Effector CD4-positive, alpha-beta T cell (primary cell): ENCODE measurements at regions not wholly inside any gene's neighbourhood (a gene's known extent, or its start where the extent isn't known, plus 50 kb on each side); places are given as distances from the start of the nearest gene placed in this dataset.

Experiments used
- DNase-seq: peaks from one replicate; pipeline ENCODE4 v3.0.0-alpha.2; 2020

DNA sequence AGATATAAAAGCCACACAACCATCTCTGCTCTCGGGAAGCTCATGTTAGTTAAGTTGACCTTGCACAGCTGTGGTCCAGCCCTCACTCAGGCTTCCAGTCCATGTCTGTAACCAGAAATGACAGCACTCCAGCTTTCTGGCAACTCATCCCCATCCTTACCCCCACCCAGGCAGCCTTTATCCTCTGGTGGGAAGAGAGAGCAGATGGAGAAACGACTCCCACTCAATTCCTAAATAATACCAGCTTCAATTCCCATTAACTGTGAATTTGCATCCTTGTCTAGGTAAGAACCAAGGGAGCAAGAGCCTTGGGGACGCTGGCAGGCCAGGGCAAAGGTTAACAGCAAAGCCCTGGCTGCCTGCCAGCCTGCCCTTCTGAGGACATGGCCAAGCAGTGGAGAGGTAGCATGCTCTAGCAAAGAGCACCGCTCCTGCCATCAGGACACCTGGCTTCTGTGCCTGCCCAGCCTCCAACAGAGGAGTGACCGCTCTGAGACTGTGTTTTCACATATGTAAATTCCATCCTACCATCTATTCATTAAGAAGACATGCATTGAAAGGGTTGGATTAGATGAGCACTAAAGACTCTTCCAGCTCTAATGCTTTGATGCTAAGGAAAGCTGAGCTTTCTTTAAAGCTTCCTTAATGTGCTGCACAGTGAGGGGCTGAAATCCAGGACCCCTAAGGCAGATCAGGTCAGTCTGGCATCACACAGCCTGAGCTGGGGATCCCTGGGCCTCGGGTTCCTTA is 236.1 kb downstream of the GRIN2B start:
- no peak for DNase-seq

DNA sequence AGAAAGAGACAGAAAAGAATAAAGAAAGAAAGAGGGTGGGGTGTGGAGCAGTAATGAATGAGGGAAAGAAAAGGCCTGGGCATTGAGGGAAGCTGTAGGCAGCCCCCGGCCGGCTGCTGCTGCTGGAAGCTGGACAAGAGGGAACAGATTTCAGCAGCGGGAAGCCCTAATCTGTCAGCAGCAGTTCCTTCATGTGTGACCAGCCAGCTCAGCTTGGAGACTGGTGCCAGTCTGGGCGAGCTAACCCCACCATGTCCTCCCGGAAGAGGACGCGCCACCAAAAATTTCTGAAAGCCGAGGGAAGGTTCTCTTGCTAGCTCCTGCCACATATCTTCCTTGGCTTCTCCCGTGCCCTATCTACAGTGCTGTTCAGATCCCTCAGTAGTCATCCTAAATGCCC is 236.8 kb downstream of the GRIN2B start:
- no peak for DNase-seq

DNA sequence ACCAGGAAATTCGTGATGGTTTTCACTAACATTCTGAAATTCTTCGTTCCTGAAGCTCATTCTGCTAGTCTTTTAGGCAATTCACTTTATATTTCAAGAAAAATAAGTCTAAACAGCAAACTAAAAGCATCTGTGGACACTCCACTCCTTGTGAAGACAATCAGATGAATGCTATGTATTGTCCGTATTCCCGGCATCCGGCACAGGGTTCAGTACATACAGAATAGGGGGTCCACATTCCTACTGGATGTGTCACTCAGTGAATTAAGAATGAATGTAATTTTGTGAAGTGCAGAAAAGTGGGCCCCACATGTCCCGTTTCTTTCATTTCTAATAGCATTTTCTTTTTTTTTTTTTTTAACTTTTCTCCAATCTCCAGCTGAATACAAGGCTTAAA is 241.3 kb downstream of the GRIN2B start:
- DNase-seq, result no peak

DNA sequence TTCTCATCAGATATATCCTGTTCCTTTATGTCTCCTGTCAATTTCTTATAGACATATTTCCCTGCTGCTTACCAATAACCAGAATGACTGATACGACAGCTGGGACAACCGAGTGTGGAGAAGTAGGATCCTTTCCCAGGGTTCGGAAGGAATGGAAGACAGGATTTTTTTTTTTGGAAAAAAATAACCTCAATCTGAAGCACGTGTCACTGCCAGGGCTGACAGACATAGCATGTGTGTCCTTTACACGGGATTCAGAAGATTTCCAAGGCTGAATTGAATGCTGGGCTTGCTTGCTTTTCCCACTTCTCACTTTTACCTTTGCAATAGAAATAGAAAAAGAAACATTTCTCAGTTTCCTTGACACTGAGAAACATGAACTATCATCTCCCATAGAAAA is 245.7 kb downstream of the GRIN2B start:
- DNase-seq, result no peak

DNA sequence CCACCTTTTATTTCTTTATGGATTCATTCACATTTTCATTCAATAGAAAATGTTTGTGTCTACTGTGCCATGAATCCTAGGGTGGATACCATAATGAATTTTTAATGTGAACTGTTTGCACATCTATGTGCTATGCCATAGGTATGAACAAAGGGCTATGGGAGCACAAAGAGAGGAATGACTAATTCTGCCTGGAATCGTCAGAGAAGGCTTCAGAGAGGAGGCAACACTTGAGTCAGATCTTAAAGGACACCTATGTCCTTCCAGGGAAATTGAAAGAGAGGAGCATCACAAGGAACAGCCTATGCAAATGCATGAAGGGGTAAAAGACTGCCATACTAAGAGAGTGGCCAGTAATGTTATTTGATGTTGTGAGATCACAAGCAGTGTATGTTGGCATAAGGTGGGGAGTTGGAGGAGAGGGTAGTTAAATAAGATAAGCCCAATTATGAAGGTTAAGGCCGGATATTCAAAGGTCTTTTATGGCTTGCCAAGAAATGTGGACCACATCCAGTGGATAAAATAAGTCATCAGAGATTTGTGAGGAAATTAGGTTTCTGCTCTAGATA is 246.7 kb downstream of the GRIN2B start:
- DNase-seq, result no peak

DNA sequence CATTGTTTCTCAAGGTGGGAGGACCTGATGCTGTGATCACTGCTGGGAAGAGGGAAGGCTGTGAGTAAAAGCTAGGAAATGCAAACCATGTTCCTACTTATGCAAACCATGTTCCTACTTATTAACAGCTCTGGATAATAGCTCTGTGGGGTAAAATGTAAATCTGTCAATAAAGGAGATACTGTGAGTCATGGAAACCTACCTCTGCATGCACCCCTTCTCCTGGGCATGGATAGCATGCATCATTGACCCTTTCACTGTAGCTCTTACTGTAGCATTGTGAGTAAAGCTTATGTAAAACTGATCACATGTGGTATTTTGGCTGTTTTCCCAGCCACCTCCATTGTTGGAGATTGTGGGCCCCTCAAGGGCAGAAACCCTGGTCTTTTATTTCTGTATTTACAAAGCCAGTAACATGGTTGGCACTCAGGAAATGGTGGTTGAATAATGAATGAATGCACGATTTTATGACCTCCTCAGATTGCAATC is 253.7 kb downstream of the GRIN2B start:
- DNase-seq, result no peak

DNA sequence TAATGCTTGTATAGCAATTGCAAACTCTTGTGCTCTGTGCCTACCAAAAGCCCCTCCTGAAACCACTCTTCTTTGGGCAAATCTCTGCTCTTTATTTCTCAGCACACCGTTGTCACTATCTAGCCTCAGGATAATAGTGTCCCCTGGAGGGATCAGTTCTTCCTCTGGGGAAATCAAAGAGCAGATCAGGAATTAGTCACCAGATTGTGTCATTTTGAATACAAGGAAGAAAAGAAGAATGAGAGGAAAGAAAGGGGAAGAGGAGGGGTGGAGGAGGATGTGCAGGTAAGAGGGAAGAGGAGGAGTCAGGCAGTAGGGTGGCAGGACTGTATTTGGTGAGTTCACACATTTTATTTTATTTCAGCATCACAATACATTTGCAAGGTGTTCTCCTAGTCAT is 256.4 kb downstream of the GRIN2B start:
- DNase-seq, result no peak

DNA sequence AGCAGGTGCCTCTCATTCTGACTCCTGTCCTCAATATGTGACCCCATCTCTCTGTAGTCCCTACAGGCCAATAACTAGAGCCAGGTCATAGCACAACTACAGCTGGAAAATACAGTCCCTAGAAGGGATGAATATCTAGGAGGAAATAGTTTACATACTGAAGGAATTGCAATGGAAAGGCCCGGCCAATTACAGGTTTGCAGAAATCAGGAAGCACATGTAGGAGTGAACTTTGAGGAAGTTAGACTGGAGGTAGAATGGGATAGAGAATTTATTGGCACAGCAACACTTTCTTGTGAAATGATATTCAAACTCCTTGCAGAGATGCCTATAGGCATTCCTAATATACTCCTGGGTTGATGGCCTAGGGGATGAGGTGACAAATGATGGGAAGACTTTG is 257.3 kb downstream of the GRIN2B start:
- DNase-seq, result no peak

DNA sequence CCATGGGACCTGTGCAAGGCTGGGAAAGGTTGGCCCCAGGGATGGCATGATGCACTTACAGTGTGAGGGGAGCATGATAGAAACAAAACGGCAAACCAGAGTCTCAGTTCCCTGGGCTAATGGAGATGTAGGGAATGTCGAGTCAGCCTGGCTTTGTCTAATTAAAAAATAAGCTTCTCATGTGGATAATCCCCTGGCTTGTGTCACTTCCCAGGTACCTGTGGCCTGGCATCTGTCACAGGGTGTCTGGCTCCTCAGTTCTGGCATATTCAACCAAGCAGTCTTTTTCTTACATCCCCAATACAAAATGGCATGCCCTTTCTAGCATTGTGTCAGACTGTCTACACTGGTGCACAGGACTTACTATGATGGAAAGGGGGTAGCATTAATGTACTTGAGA is 261.4 kb downstream of the GRIN2B start:
- DNase-seq, result no peak

DNA sequence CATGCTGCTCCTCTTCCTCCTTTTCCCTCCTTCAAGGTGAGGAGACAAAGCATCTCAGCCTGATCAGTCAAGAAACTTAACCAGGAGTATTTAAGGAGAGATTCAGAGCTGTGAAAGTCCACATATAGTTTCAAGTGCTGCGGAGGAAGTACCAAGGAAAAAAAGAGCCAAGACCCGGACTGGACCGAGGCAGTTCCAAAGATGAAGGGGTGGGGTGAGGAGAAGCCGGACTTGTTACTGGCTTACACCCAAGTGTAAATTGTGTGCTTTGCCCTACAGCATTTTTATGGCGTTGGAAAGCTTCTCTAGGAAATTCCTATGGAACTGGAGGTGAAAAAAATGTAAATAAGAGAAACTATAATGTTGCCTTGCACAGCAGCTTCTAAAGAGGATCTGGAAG is 263.1 kb downstream of the GRIN2B start:
- no peak for DNase-seq

DNA sequence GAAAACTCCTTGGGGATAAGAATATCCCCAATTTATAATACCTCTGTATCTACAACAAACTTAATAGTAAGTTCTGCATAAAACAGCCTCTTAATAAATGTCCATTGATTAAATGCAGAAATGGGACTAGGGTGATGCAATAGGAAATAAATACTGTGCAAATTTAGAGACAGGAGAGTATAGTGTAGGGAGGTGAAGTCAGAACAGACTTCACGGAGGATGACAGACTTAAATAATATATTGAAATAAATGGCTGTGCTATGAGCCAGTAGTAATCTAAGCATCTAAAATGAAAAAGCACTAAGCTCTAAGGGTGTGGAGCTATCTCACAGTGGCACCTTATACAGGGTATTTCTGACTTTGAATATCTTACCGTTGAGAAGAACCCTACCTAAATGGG is 265.3 kb downstream of the GRIN2B start:
- no peak for DNase-seq

DNA sequence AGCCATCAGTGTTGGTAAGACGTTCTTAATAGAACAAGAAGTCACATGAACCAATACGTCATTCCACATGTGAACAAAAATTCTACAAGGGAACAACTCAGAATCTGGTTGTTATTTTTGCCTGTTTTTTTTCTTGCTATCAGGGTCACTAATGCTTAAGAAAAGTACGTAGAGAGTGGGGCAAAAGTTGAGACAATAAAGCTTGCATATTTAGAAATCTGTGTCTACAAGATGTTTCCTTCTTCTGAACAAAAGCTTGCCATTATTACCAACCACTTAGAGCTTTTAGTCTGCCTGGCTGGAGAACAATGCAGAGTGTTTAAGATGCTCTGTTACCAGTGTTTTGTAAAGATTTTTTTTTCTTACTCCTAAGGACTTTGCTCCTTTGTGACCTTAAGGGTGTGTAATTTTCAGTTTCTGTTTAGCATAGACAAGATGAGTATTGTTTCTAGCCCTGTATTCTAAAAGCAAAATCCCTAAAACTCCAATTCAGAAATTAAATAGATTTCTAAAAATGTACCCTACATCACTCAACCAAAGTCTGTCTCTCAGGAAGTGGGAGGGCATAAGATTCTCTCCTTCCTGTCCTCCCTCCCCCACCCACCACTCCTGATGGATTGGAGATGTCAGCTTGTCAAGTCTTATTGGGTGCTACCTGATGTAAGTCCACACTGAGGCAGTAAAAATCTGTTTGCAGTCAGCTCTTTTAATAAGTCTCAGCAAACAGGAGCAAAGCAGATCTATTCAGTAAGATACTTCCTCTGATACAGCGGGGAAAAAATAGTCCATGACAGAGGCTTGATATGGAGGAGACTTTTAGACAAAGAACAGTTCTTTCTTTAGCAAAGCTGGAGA is 267.6 kb downstream of the GRIN2B start:
- DNase-seq, result no peak

DNA sequence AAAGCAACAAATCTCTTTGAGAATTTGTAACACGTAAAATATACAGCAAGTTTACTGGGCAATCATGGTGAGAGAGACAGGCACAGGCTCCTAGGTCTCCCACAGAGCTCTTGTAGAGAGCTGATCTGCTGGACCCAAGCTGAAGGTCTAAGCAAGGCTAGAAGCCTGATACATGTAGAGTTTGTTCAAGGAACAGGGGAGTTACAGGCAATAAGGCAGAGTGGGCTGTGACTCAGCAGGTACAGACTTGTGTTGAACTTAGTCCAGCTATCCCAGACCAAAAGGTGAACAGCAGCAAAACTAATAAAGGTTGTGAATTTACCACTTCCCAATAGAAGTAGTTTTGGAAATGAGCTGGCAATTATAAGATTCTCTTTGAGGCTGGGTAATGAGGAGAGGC is 273.6 kb downstream of the GRIN2B start:
- DNase-seq, result no peak

DNA sequence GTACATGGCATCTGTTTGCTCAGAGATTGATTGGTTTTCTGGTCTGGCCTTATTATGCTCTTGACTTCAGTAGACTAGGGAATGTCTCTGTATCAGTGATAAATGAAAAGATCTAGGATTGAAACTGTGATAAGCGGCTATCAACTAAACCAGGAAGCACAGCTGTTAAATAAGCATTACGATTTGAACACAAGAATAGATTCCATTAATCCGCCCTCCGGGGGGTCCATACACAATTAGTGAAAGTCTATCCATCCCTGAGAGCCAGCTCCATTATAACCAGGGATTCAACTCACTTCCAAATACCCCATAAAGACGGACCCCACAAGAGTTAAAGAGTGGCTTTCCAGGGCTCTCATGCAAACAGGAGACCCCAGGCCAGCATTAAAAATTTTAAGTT is 279.0 kb downstream of the GRIN2B start:
- DNase-seq, result no peak

DNA sequence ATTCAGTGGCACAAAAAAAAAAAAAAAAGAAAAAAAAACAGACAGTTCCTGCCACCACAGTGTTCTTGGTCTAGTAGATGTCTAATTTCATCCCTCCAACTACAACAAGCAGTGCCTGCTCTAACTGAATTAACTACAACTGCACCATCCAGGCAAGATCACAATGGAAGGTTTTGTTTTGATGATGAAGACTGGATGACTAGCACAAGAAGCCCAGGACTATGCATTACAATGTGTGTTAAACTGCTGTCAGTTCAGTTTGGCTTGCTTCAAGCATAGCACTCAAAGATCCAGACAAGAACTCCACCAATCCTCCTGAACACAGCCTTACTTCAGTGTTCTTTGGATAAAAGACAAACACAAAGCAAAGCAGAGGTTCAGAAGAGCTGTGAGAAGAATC is 279.9 kb downstream of the GRIN2B start:
- no peak for DNase-seq

DNA sequence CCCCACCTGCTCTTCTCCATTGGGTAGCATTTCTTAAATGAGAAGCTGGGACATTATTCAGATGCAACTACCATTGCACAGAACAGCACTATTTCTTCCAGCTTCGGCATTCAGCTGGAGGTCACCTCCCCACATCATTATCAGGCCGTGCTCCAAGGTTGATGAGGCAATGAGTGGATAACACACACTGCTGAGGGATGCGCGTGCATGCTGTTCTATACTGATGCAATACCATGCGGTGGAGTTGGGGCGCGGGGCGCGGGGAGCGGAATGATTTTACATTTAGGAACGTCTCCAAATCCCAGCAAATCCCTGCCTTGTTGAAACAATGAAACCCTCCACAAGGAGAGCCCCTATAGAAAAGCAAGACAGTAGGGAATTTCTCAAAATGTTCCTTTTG is 283.4 kb downstream of the GRIN2B start:
- no peak for DNase-seq

DNA sequence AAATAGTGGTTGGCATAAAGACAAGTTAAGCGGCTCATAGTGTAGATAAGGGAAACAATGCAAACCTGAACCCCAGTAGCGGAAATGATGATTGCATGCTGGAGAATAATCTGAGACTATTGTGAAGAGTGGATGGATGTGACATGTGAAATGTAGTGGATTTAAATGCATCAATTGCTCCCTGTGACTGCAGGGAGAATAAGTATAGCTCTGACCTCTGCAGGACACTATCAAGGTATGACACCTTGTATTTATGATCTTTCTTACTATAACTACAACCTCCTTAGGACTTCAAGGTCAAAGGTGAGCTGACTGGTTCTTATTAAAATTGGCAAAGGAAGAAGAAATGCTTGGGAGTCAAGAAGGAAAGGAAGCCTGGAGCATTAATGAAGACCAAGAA is 285.6 kb downstream of the GRIN2B start:
- DNase-seq, result no peak

DNA sequence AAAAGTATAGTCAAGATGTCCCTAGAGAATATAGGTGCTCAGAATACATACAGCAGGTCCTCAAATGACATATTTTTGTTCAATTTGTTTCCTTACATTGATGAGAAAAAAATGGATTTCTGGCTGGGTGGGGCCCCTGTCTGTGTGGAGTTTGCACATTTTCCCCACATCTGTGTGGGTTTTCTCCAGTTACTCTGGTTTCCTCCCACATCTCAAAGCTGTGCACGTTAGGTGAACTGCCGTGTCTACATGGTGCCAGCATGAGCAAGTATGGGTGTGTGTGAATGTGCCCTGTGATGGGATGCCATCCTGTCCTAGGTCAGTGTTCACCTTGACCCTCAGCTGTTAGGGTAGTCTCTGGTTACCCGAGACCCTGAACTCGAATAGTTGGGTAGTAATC is 289.1 kb downstream of the GRIN2B start:
- DNase-seq, result no peak

DNA sequence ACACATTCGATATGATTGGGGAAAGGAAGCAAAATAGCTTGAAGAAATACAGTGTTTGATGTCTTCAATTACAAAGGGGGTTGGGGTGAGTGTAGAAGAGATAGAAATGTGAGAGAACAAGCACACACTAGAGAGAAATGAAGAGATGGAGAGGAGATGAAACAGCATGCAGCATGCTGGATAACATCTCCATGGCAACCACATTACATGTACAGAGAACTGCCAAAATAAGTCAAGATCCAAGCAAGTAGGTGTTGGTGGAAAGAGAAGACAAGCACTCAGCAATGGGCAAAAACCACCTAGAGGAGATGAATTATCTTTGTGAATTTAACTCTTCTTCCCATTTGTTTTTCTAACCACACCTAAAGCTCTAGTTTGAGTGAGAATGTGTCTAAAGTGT is 289.8 kb downstream of the GRIN2B start:
- DNase-seq, result no peak

DNA sequence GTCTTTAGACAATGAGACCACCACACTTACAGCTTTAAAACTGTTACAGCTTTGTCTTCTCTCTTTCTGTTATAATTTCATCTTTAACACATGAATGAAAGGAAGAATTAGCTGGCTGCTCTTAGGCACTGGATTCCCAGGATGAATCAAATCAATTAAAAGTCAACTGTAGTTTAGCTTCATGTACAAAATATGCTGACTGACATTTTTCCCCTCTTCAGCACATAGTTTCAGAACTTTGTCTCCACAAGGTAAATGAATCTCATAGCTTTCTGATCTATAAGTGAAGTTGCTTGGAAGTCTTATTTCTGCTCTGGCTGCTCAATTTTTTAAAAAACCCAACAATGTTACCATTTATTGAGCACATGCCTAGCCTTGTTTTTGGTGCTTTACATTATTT is 293.8 kb downstream of the GRIN2B start:
- no peak for DNase-seq

DNA sequence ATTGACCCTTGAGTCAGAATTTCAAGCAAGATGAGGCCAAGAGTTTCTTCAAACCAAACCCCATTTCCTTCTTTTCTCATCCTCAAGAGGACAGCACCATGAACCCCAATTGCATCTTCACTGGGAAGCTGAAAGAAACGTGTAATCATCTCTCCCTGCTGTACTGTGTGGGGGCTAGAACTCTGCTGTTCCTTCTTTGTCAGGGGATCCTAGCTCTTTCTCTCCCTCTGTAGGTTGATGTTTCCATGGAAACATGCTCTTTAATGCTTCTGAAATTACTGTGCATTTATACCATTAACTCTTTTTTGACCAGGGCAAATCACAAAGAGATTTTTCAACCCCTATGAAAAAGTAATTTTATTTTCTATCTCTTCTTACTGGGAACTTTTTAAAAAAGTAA is 295.1 kb downstream of the GRIN2B start:
- no peak for DNase-seq

DNA sequence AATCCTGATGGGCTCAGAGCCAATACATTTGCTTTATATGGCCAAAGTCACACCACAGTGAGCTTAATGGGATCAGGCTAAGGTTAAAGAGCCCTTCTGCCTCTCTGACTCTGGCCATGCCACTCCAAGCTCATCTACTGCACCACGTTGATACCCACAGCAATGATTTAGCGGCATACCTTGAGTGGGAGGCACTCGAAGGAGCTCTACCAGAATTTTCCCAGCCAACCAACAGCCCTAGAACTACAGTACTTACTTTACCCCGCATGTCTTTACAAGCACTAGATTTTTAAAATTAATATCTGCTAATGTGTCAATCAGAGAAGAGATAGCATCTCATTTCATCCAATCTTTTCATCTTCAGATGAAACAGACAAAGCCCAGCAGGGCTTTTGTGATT is 300.5 kb downstream of the GRIN2B start:
- DNase-seq, result no peak

DNA sequence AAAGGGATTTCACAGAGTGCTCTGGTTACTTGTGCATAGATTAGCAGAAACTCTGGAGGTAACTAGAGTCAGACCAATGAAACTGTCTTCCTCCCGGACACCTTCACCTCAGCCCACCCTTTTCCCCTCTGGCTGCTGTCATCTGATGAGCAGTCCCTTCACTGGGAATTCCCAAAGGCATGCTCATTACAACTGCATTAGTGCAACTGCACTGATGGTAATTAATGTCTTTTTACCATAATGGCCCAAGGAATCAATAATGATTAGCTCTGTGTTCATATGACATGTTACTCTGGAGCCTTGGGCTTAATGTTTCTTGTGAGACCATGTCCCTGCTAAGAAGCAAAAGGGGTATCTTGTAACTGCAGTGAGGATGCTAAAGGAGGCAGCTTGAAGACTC is 304.5 kb downstream of the GRIN2B start:
- no peak for DNase-seq

DNA sequence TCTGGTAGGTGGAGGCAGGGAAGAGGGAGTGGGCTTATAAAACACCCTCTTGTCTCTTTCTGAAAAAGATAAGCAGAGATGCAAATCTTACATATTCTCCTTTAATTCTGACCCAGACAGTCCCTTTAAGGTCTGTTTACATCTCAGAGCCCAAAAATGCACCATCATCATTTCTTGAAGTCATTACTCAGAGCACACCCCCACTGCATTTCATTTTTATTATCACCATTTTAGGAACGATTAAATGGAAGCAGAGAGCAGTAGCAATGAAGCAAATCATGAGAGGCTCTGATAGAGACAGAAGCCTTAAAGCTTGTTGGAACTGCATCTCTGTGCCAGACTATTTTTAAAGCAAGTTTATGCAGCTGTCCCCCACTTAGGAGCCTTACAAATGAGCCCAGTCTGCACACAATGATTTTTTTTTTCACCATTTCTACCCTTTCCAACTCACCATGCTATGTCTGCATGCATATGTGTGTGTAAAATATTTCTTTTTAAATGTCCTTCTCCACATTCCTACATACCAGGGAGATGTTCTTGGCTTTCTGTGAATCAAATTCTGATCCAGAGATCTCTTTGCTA is 311.0 kb downstream of the GRIN2B start:
- DNase-seq, result no peak
